A673 (cell line): ENCODE measurements at regions not wholly inside any gene's neighbourhood (a gene's known extent, or its start where the extent isn't known, plus 50 kb on each side); places are given as distances from the start of the nearest gene placed in this dataset.

Experiments used
- BruUV-seq: library from RNA; stranded (reverse); fragments of 400-500 nt; replicated peaks from 2 replicates; lab custom pipeline; 2021; lab: Mats Ljungman, UMichigan
- CTCF ChIA-PET: fragments of 300-600 bp; sonication (Branson Sonifier 250); formaldehyde crosslinking; loops from one replicate; lab custom pipeline; 2022; ENCODE audit warnings: antibody characterized with exemption; lab: Charles Lee
- POLR2A ChIA-PET: fragments of 300-600 bp; sonication (Branson Sonifier 250); formaldehyde crosslinking; loops from one replicate; lab custom pipeline; 2022; ENCODE audit warnings: antibody characterized with exemption; ENCODE audit not compliant: low non-redundant PET; lab: Charles Lee
- DNase-seq: peaks from one replicate; pipeline ENCODE4 v3.0.0-alpha.2; 2015; ENCODE audit warnings: low spot score
- H3K27ac ChIP-seq: fragments of 200-600 bp; sonication (generic); 2 replicates; pipeline ENCODE4 v1.5.1; 2016; ENCODE audit warnings: mixed run types, low read depth, mild to moderate bottlenecking, mixed read lengths, antibody characterized with exemption, low read length; ENCODE audit not compliant: poor library complexity, severe bottlenecking
- H3K27me3 ChIP-seq: fragments of 200-600 bp; sonication (generic); replicated peaks from 2 replicates; pipeline ENCODE4 v1.6.1; 2017; ENCODE audit warnings: mixed run types, low read depth, mild to moderate bottlenecking, mixed read lengths, antibody characterized with exemption, low read length; ENCODE audit not compliant: insufficient read depth, poor library complexity
- H3K36me3 ChIP-seq: fragments of 200-600 bp; sonication (generic); 2 replicates; pipeline ENCODE4 v1.6.1; 2016; ENCODE audit warnings: mixed run types, mild to moderate bottlenecking, mixed read lengths, antibody characterized with exemption, low read length; ENCODE audit not compliant: insufficient read depth, poor library complexity, severe bottlenecking
- H3K4me1 ChIP-seq: fragments of 200-600 bp; sonication (generic); 2 replicates; pipeline ENCODE4 v1.6.1; 2017; ENCODE audit warnings: mixed run types, mild to moderate bottlenecking, mixed read lengths, antibody characterized with exemption, low read length; ENCODE audit not compliant: insufficient read depth, poor library complexity, severe bottlenecking
- H3K4me3 ChIP-seq: fragments of 200-600 bp; sonication (generic); 2 replicates; pipeline ENCODE4 v1.5.1; 2016; ENCODE audit warnings: low read depth, mixed run types, mild to moderate bottlenecking, mixed read lengths, low read length; ENCODE audit not compliant: poor library complexity, severe bottlenecking
- H3K9me3 ChIP-seq: fragments of 200-600 bp; sonication (generic); 2 replicates; pipeline ENCODE4 v1.6.1; 2016; ENCODE audit warnings: mixed run types, low read depth, mild to moderate bottlenecking, mixed read lengths, antibody characterized with exemption, low read length; ENCODE audit not compliant: poor library complexity, severe bottlenecking
- CTCF ChIP-seq: fragments of 300-800, 200-600 bp; sonication (generic); conservative IDR thresholded peaks from 2 replicates; pipeline ENCODE4 v1.5.1; 2017; ENCODE audit warnings: low read depth, mild to moderate bottlenecking, antibody characterized with exemption, low read length, moderate library complexity, mixed read lengths
- EZH2 ChIP-seq: fragments of 200-600 bp; sonication (generic); IDR thresholded peaks from 2 replicates; pipeline ENCODE4 v1.6.1; 2017; ENCODE audit warnings: borderline replicate concordance, low read depth, mild to moderate bottlenecking, mixed read lengths, antibody characterized with exemption, low read length; ENCODE audit not compliant: poor library complexity, severe bottlenecking
- intact Hi-C: fragments of 100-400 bp; cut with micrococcal nuclease; formaldehyde crosslinking; loops from one replicate; pipeline ENCODE4 v1.10.0; 2022; ENCODE audit not compliant: unreplicated experiment

GRCh38 chr2:14745288-14746076 lies 113.0 kb downstream of the LRATD1 start:
- no TSS peak for BruUV-seq
- H3K27me3 ChIP-seq, result no peaks in the 10 kb centered on the region
- H3K4me1 ChIP-seq, result no peaks in the 10 kb centered on the region
- H3K36me3 ChIP-seq, result no peaks in the 10 kb centered on the region
- H3K27ac ChIP-seq, result no peak overlapping the region
- H3K9me3 ChIP-seq, result no peaks in the 10 kb centered on the region
- DNase-seq, result no peak
- CTCF ChIA-PET, result no interaction called here
- no peak overlapping the region for H3K4me3 ChIP-seq
- POLR2A ChIA-PET, result no interaction called here
- intact Hi-C loops, result no loop called here
- TF ChIP-seq EZH2, result no peak

GRCh38 chr2:14746133-14746532 lies 113.6 kb downstream of the LRATD1 start:
- intact Hi-C loops, result no loop called here
- no peak overlapping the region for H3K27ac ChIP-seq
- no peak for DNase-seq
- no peaks in the 10 kb centered on the region for H3K36me3 ChIP-seq
- CTCF ChIA-PET, result no interaction called here
- TF ChIP-seq EZH2, result no peak
- TF ChIP-seq CTCF, result no peak
- H3K4me1 ChIP-seq, result no peaks in the 10 kb centered on the region
- no TSS peak for BruUV-seq
- H3K4me3 ChIP-seq, result no peak overlapping the region
- no peaks in the 10 kb centered on the region for H3K9me3 ChIP-seq
- H3K27me3 ChIP-seq, result no peaks in the 10 kb centered on the region
- POLR2A ChIA-PET, result no interaction called here

- DNase-seq, result no peak
- TF ChIP-seq EZH2 (no peak), CTCF (no peak)
- ChIA-PET CTCF (no interaction called here), POLR2A (no interaction called here)
- no peaks in the 10 kb centered on the region for H3K9me3 ChIP-seq
- H3K36me3 ChIP-seq, result no peaks in the 10 kb centered on the region
- intact Hi-C loops, result no loop called here
- no peak overlapping the region for H3K27ac ChIP-seq
- no peak overlapping the region for H3K4me3 ChIP-seq
- no peaks in the 10 kb centered on the region for H3K4me1 ChIP-seq
- no peaks in the 10 kb centered on the region for H3K27me3 ChIP-seq
- no TSS peak for BruUV-seq
Observed at GRCh38 chr2:14747447-14747846, 114.9 kb downstream of the LRATD1 start.

GRCh38 chr2:14749884-14750283 lies 117.4 kb downstream of the LRATD1 start:
- H3K4me1 ChIP-seq, result no peaks in the 10 kb centered on the region
- DNase-seq, result no peak
- no TSS peak for BruUV-seq
- ChIA-PET POLR2A (no interaction called here), CTCF (no interaction called here)
- no peak overlapping the region for H3K27ac ChIP-seq
- intact Hi-C loops, result no loop called here
- no peaks in the 10 kb centered on the region for H3K36me3 ChIP-seq
- H3K4me3 ChIP-seq, result no peak overlapping the region
- TF ChIP-seq CTCF (no peak), EZH2 (no peak)
- H3K27me3 ChIP-seq, result no peaks in the 10 kb centered on the region
- H3K9me3 ChIP-seq, result no peaks in the 10 kb centered on the region
